ENCODE measurements at regions not wholly inside any gene's neighbourhood (a gene's known extent, or its start where the extent isn't known, plus 50 kb on each side); places are given as distances from the start of the nearest gene placed in this dataset.
"Not testable (repeated sequence)": the region's sequence is repeated elsewhere in the genome, so short reads cannot be mapped to it uniquely, and the experiment has no call there.

DNA sequence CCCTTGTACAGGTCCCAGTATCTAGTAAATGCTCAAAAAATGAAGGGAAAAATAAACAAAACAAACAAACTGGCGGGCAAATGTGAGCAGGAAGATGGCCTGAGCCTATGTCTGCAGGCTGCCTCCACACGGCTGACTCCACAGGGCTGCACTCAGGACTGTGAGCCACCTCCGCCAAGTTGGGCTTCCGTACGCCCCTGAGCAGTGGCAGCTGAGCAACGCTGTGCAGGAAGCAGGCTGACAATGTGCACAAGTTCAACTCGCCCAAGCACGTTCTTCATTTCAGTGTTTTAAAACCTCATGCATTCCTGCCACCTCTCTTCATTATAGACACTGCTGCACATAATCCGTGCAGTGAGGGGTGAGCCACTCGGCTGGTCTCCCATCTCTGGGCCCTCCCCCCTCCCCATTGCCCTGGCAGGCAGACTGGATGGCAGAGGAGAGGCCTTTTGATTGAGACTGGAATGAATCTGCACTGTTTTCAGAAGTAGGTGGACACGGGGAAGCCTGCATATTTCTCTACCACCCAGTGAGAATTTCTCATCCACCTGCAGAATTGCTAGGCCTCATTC lies 915.3 kb downstream of the UQCRFS1 start:
- FAIRE-seq: no peak

DNA sequence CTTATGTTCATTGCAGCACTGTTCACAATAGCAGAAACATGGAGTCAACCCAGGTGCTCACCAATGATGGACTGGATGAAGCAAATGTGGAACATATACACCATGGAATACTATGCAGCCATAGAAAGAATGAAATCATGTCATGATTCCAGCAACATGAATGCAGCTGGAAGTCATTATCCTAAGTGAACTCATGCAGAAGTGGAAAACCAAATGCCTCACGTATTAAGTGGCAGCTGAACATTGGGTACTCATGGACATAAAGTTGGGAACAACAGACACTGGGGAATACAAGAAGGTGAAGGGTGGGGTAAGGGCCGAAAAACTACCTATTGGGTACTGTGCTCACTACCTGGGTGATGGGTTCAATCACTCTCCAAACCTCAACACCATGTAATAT lies 915.9 kb downstream of the UQCRFS1 start:
- FAIRE-seq: no peak
- DNase-seq (ENCODE audit: low spot score in 2 of 2): no peak

More for the DNA sequence above, 915.3 kb downstream of the UQCRFS1 start:
- no peak for DNase-seq (ENCODE audit: low spot score in 2 of 2)

GRCh38 chr19:28296506-28296905 lies 916.4 kb downstream of the UQCRFS1 start:
- no peak for DNase-seq (ENCODE audit: low spot score in 2 of 2)
- FAIRE-seq: no peak

DNA sequence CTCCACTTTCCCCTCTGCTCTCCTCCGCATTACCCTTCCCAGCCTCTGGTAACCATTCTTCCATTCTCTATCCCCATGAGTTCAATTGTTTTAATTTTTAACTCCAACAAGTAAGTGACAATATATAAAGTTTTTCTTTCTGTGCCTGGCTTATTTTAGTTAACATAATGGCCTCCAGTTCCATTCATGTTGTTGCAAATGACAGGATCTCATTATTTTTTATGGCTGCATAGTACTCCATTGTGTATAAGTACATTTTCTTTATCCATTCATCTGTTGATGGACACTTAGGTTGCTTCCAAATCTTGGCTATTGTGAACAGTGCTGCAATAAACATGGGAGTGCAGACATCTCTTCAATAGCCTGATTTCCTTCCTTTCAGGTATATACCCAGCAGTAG lies 918.0 kb downstream of the UQCRFS1 start:
- FAIRE-seq: not testable (repeated sequence)

DNA sequence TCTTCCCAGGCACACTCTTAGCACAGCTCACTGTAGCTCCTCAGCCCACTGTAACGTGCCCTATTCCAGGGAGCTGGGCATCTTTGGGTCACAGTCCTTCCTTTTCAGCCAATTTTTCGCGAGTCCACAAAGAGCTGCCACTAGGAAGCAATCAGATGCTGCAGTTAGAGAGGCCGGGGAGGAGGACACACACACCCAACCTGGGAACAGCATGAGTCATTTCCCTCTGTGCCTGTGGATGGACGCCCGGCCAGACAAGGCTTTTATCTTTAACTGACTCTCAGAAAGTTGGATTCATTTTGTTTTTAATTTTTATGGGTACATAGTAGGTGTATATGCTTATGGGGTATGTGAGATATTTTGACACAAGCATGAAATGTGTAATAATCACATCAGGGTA lies 918.6 kb downstream of the UQCRFS1 start:
- FAIRE-seq (no peak), DNase-seq (ENCODE audit: low spot score in 2 of 2) (no peak)

More for the DNA sequence above, 918.0 kb downstream of the UQCRFS1 start:
- not testable (repeated sequence) for DNase-seq (ENCODE audit: low spot score in 2 of 2)

- FAIRE-seq (no peak), DNase-seq (ENCODE audit: low spot score in 2 of 2) (no peak)
Measured at GRCh38 chr19:28293685-28294084, 919.3 kb downstream of the UQCRFS1 start.

GRCh38 chr19:28292822-28293500 lies 920.0 kb downstream of the UQCRFS1 start:
- FAIRE-seq (no peak), DNase-seq (ENCODE audit: low spot score in 2 of 2) (no peak)

DNA sequence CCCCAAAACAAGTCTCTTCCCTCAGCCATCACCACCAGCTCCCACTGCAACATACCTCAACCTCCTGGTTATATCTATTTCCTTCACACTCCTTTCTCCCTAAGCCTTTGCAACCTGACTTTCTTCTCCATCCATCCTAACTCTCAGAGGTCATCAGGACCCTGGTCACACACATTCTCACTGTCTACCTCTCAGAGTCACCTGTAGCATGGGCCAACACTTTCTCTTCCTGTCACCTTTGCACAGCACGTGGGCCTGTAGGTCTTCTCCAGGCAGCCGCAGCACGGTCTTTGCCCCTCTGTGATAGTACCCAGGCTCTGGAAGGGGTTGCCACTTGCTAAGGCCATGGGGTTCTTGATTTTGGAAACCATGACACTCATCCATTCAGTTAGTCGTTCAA lies 921.1 kb downstream of the UQCRFS1 start:
- DNase-seq (ENCODE audit: low spot score in 2 of 2): no peak
- FAIRE-seq: no peak

GRCh38 chr19:28290963-28291657 lies 921.8 kb downstream of the UQCRFS1 start:
- DNase-seq (ENCODE audit: low spot score in 2 of 2) (no peak), FAIRE-seq (no peak)

DNA sequence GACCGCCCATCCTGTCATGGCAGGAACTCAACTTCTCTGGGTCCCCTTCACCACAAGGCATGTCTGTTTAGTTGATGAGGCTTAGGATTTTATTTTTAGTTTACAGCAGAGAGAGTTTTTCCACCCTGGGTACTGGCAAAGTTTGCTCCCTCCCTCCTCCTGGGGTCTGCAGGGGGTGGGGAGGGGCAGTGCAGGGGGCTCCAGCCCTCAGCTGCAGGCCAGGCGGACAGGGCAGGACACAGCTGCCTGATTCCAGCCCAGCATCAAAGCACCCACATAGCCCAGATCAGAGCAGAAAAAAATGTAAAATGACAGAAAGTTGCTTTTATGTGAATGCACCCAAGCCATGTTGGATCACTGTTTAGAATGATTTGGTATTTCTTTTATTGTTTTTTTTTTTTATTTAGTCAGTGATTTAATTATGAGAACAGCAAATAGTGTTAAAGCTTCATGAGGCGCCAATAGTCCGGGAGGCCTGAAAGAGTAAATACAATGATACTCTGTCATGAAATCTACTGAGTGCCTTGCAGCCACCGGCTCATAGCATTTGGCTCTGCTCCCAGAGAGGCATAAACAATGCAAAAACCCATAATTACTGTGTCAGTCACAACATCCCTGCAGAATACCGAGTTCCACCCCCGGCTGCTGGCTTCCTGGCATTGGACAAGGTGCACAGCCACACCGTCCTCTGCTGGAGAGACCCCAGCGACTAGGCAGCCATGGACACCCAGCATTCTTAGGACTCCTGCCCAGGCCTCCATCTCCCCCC lies 923.5 kb downstream of the UQCRFS1 start:
- FAIRE-seq: peak; percentile 85
- DNase-seq (ENCODE audit: low spot score in 2 of 2): peak; percentile 55 to 67

GRCh38 chr19:28288572-28289264 lies 924.2 kb downstream of the UQCRFS1 start:
- DNase-seq (ENCODE audit: low spot score in 2 of 2) (no peak), FAIRE-seq (no peak)

GRCh38 chr19:28285917-28286316 lies 927.0 kb downstream of the UQCRFS1 start:
- DNase-seq (ENCODE audit: low spot score in 2 of 2) (no peak), FAIRE-seq (no peak)

GRCh38 chr19:28285078-28285477 lies 927.9 kb downstream of the UQCRFS1 start:
- DNase-seq (ENCODE audit: low spot score in 2 of 2): no peak
- FAIRE-seq: no peak

- DNase-seq (ENCODE audit: low spot score in 2 of 2) (no peak), FAIRE-seq (no peak)
Measured at GRCh38 chr19:28284389-28284788, 928.6 kb downstream of the UQCRFS1 start.

GRCh38 chr19:28283592-28283991 lies 929.4 kb downstream of the UQCRFS1 start:
- FAIRE-seq (no peak), DNase-seq (ENCODE audit: low spot score in 2 of 2) (no peak)

DNA sequence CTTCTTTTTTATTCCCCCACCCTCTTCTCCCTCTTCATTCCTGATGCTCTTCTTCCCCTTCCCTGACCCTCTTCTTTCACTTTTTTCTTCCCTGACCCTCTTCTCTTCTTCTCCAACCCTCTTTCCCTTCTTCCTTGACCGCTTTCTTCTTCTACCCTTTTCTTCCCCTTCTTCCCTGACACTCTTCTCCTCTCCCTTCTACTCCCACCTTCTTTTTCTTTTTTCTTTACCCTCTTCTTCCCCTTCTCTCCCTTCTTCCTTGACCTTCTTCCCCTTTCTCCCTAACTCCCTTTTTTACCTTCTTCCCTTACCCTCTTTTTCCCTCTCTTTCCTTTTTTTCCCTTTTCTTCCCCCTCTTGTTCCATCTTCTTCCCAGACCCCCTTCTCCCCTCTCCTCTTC lies 931.3 kb downstream of the UQCRFS1 start:
- DNase-seq (ENCODE audit: low spot score in 2 of 2) (no peak), FAIRE-seq (no peak)

DNA sequence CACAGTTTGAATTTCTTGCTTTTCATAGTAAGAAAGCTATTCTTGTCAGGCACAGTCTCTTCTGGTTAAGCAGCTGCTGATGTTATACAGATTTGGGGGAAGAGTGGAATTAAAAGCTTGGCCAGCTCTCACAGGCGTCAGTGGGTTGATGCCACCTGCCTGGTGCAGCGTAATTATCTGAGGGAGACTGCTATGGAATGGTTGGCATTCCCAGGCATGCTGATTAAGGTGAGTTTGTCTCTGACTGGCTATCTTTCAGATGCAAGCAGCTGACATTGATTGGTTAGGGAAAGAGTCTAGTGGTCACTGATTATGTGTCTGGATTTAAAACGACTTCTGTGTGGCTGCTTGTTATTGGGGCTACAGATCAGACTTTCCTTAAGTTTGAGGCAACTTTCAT lies 948.4 kb downstream of the UQCRFS1 start:
- DNase-seq (ENCODE audit: low spot score in 2 of 2): no peak
- FAIRE-seq: no peak

- FAIRE-seq: no peak
- no peak for DNase-seq (ENCODE audit: low spot score in 2 of 2)
Measured at GRCh38 chr19:28258829-28259228, 954.1 kb downstream of the UQCRFS1 start.

DNA sequence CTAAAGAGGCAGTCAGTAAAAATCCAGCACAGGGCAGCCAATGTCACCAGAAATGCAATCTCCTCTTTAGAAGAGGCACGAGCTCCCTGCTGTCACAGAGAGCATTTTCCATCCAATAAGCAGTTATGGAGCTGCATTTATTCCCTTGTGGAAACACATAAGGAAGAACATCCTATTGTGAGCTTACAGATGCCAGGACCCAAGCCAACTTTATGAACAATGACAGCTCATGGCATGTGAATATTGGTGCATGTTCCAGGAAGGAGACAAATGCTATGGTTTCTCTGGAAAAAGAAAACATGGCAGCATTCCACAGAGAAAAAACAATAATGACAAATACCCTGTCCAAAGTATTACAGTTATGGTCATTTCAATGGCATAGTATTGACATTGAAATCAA lies 955.6 kb downstream of the UQCRFS1 start:
- DNase-seq (ENCODE audit: low spot score in 2 of 2): no peak
- no peak for FAIRE-seq

DNA sequence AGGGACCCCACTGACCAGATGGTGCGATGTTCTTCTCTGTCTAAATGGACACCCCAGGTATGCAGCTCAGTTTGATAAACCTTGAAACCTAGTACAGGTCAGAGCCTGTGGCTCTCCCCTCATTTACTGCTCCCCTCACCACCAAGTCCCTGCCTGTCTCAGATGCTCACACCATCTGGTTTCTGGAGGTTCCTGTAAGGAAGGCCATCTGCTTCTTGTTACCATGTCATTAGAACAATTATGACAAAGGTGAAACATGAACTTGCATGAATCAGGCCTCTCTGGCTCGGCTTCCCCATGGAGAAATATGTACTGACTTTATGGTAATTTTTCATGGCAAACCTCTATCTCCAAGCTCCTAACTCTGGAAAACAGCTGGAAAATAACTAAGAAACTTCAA lies 965.7 kb downstream of the UQCRFS1 start:
- no peak for DNase-seq (ENCODE audit: low spot score in 2 of 2)
- FAIRE-seq: no peak

GRCh38 chr19:28245937-28246336 lies 967.0 kb downstream of the UQCRFS1 start:
- DNase-seq (ENCODE audit: low spot score in 2 of 2) (no peak), FAIRE-seq (no peak)

Measured in frontal cortex (tissue), 3 donors.